Activated CD8-positive, alpha-beta T cell treated with anti-CD3 and anti-CD28 coated beads for 36 hours (primary cell): ENCODE measurements at regions not wholly inside any gene's neighbourhood (a gene's known extent, or its start where the extent isn't known, plus 50 kb on each side); places are given as distances from the start of the nearest gene placed in this dataset.
"Not testable (repeated sequence)": the region's sequence is repeated elsewhere in the genome, so short reads cannot be mapped to it uniquely, and the experiment has no call there.

Experiments
- ATAC-seq: fragments of 200-7000 bp; cut with Tn5 transposase; one replicate; pipeline ENCODE4 v1.10.0; 2021; ENCODE audit warnings: mild to moderate bottlenecking, moderate library complexity
- CTCF ChIA-PET: fragments of 350-600 bp; sonication (Branson Sonifier 250); formaldehyde crosslinking; loops from one replicate; lab custom pipeline; 2021; ENCODE audit warnings: antibody characterized with exemption; lab: Charles Lee
- POLR2A ChIA-PET: fragments of 350-600 bp; sonication (Branson Sonifier 250); formaldehyde crosslinking; loops from one replicate; lab custom pipeline; 2021; ENCODE audit warnings: antibody characterized with exemption; lab: Charles Lee
- DNase-seq: peaks from one replicate; pipeline ENCODE4 v3.0.0-alpha.2; 2020
- H3K27ac Mint-ChIP-seq: one replicate; pipeline ENCODE4 v1.8.0; 2021; ENCODE audit warnings: mild to moderate bottlenecking, mixed read lengths
- H3K27me3 Mint-ChIP-seq: one replicate; pipeline ENCODE4 v1.8.0; 2021; ENCODE audit warnings: mixed read lengths
- H3K36me3 Mint-ChIP-seq: one replicate; pipeline ENCODE4 v1.8.0; 2021; ENCODE audit warnings: low read depth, mixed read lengths
- H3K4me1 Mint-ChIP-seq: one replicate; pipeline ENCODE4 v1.8.0; 2021; ENCODE audit warnings: low read depth, mixed read lengths
- H3K4me3 Mint-ChIP-seq: one replicate; pipeline ENCODE4 v1.8.0; 2021; ENCODE audit warnings: mild to moderate bottlenecking, moderate library complexity, mixed read lengths
- H3K9me3 Mint-ChIP-seq: one replicate; pipeline ENCODE4 v1.8.0; 2021; ENCODE audit warnings: mixed read lengths
- CTCF ChIP-seq: fragments of 200-600 bp; IDR thresholded peaks from one replicate; pipeline ENCODE4 v1.8.0; 2022; ENCODE audit warnings: antibody characterized with exemption, mild to moderate bottlenecking
- intact Hi-C: fragments of 100-400 bp; cut with micrococcal nuclease; formaldehyde crosslinking; loops from one replicate; pipeline ENCODE4 v1.10.0; 2022

DNA sequence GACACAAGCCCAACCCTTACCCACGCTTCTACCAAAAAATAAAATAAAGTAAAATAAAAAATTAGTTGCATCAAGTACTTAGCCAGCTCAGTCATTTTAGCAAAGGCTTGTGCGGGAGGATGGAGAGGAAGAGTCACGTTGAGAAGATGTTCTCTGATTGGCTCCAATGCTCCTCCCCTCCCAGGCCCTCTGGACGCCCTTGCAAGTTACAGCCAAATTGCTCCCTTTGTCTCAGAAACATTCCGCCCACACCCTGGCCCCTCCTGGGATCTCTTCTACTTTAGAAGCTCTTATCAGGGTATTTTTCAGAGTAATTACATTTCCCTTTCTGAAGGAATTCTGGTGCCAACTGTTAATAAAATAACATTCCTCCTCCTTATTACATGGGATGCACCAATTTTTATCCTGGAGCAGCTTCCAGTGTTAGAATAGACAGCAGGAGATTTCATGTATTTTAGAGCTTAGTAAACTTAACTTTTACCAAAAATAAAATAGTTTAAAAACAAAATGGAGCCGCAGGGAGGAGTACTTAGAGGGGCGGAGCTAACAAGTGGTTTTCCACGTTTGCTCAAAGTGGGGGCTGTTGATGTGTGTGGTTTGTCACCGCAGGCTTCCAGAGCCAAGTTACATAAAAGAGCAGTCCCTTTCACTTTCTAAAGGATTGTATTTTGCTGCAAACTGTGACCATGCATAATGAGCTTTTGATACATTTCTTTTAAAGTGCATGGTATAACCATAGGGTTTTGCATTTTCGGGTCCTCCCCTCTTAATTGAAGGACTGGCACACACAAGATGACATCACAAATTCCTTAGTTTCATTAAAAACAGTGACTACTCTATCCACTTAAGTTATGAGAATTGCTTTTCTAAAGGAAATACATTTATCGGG, 71.7 kb upstream of the RAP1B start:
- peak overlapping the region; percentile 48 for H3K4me3 Mint-ChIP-seq
- H3K9me3 Mint-ChIP-seq = peaks cover 10% of the 10 kb centered on the region
- H3K27ac Mint-ChIP-seq = peak overlapping the region; percentile 87
- peak; percentile 90 for ATAC-seq
- TF ChIP-seq CTCF = no peak
- intact Hi-C loops = no loop called here
- H3K27me3 Mint-ChIP-seq = no peaks in the 10 kb centered on the region
- POLR2A ChIA-PET = interaction anchor here (0.9 to 2.0 kb wide), 3 partner anchors 21 to 207 kb away, joined by 3 to 7 read pairs (median 5); partner anchors contain the start of gene MDM1
- peak; percentile 82 for DNase-seq
- H3K36me3 Mint-ChIP-seq = peaks cover 3% of the 10 kb centered on the region
- CTCF ChIA-PET = interaction anchor here (0.9 to 2.4 kb wide), 3 partner anchors 10 to 183 kb away, joined by 3 to 6 read pairs (median 6); no protein-coding TSS in a partner anchor
- peaks cover 49% of the 10 kb centered on the region for H3K4me1 Mint-ChIP-seq

- Mint-ChIP-seq H3K27ac (peak overlapping the region; percentile 87), H3K9me3 (peaks cover 10% of the 10 kb centered on the region), H3K4me3 (peak overlapping the region; percentile 48), H3K36me3 (peaks cover 3% of the 10 kb centered on the region), H3K4me1 (peaks cover 49% of the 10 kb centered on the region), H3K27me3 (no peaks in the 10 kb centered on the region)
- TF ChIP-seq CTCF = no peak
- no peak for ATAC-seq
- no peak for DNase-seq
- POLR2A ChIA-PET = no interaction called here
- intact Hi-C loops = no loop called here
- CTCF ChIA-PET = interaction anchor here (2.4 kb wide), 1 partner anchor 11 kb away, joined by 6 read pairs; no protein-coding TSS in a partner anchor
Measured at GRCh38 chr12:68539615-68539952, 71.1 kb upstream of the RAP1B start.

GRCh38 chr12:68540768-68541167, 69.9 kb upstream of the RAP1B start:
- Mint-ChIP-seq H3K4me1 (peaks cover 49% of the 10 kb centered on the region), H3K9me3 (peaks cover 14% of the 10 kb centered on the region)
- intact Hi-C loops, H3K36me3 Mint-ChIP-seq, H3K27me3 Mint-ChIP-seq, H3K27ac Mint-ChIP-seq, ATAC-seq, POLR2A ChIA-PET, H3K4me3 Mint-ChIP-seq, DNase-seq: not testable (repeated sequence)
- CTCF ChIA-PET = interaction anchor here (0.6 kb wide), 1 partner anchor 90 kb away, joined by 3 read pairs; no protein-coding TSS in a partner anchor

- H3K27ac Mint-ChIP-seq, H3K4me1 Mint-ChIP-seq, H3K27me3 Mint-ChIP-seq, H3K4me3 Mint-ChIP-seq, intact Hi-C loops, DNase-seq, H3K36me3 Mint-ChIP-seq, POLR2A ChIA-PET, ATAC-seq, CTCF ChIA-PET: not testable (repeated sequence)
- H3K9me3 Mint-ChIP-seq = peaks cover 22% of the 10 kb centered on the region
Measured at GRCh38 chr12:68547318-68547717, 63.4 kb upstream of the RAP1B start.

GRCh38 chr12:68552605-68553195, 58.0 kb upstream of the RAP1B start:
- H3K36me3 Mint-ChIP-seq, H3K9me3 Mint-ChIP-seq, ATAC-seq, intact Hi-C loops, H3K27ac Mint-ChIP-seq, H3K4me3 Mint-ChIP-seq, DNase-seq, H3K27me3 Mint-ChIP-seq, CTCF ChIA-PET, POLR2A ChIA-PET: not testable (repeated sequence)
- H3K4me1 Mint-ChIP-seq = peaks cover 14% of the 10 kb centered on the region

- intact Hi-C loops = no loop called here
- Mint-ChIP-seq H3K4me3 (no peak overlapping the region), H3K36me3 (no peaks in the 10 kb centered on the region), H3K27ac (no peak overlapping the region), H3K9me3 (no peaks in the 10 kb centered on the region), H3K27me3 (no peaks in the 10 kb centered on the region), H3K4me1 (peaks cover 30% of the 10 kb centered on the region)
- CTCF ChIA-PET = interaction anchor here (0.7 to 1.4 kb wide), 2 partner anchors 19 to 411 kb away, joined by 3 to 6 read pairs; no protein-coding TSS in a partner anchor
- no peak for DNase-seq
- TF ChIP-seq CTCF = no peak
- POLR2A ChIA-PET = no interaction called here
- ATAC-seq = no peak
Measured at GRCh38 chr12:68557011-68557730, 53.5 kb upstream of the RAP1B start.
